Stimulated activated CD4-positive, alpha-beta T cell treated with anti-CD3 and anti-CD28 coated beads, Interleukin-2, amount 100 ng/mL, for 48 hours (primary cell): ENCODE measurements at regions not wholly inside any gene's neighbourhood (a gene's known extent, or its start where the extent isn't known, plus 50 kb on each side); places are given as distances from the start of the nearest gene placed in this dataset.
"Not testable (repeated sequence)": the region's sequence is repeated elsewhere in the genome, so short reads cannot be mapped to it uniquely, and the experiment has no call there.

Source experiments
- DNase-seq, 2 donors: peaks; one replicate each; pipeline ENCODE4 v3.0.0-alpha.2; 2020

- DNase-seq = no peak
Observed at GRCh38 chr5:57642698-57643097, 160.1 kb upstream of the ACTBL2 start.

DNA sequence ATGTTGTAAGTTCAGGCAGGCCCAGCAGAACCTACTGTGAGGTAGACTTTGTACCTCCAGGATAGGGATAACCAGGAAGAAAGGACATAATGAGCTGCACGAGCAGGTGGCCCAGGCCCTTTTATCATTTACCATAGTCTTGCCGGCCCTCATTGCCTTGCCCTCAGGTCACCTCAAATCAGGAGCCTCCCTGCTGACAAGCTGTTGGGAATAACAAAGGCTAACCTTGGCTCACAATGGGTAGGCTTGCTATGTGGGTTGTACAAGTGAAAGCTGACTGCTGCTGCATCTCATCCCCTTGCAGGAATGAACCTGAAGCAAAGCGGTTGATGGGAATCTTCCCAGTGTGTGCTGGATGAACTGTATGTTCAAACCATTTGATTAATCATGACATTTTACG lies 159.5 kb upstream of the ACTBL2 start:
- DNase-seq = no peak

DNA sequence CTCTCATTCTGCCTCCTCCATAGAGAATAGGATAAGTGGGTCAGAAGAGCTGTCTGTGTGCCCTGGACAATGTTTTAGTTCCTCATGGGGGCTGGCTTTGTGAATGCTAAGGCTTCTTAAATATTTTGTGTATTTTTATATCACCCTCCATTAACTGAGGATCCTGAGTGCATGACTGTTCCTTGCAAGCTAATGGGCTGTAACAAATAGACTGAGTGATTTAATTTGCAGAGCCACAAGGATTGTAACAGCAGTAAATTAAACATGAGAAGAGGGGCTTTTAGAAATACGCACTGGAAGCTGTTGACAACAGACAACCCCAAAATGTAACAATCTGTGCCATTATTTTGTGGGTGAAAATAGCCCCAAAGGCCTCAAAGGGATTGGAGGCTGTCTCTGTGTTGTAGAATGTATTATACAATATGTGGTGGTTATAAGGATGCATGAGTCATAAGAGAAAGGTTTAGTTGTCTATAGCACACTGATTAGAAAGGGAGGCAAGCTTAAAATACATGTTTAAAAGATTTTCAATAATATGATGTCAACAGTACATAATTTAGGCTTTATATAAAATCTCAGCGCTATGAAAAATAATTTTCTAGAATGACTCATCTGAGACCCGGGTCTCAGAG lies 152.7 kb upstream of the ACTBL2 start:
- no peak for DNase-seq

DNA sequence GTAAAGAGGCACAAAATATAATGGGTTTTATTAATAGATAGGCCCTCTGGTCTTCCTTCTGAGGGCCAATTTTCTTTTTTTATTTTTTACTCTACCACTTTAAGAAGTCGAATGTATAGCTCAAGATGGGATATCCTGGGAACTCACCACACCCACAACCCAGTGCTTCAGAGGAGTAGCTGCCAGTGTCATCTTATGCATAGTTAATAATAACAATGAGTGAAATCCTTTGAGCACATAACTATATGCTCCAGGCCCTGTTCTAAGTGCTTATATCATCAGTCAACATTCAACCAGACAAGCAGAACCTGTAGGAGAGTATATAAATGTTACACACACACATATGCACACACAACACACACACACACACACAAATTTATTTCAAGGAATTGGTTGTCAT lies 150.3 kb upstream of the ACTBL2 start:
- no peak for DNase-seq

DNA sequence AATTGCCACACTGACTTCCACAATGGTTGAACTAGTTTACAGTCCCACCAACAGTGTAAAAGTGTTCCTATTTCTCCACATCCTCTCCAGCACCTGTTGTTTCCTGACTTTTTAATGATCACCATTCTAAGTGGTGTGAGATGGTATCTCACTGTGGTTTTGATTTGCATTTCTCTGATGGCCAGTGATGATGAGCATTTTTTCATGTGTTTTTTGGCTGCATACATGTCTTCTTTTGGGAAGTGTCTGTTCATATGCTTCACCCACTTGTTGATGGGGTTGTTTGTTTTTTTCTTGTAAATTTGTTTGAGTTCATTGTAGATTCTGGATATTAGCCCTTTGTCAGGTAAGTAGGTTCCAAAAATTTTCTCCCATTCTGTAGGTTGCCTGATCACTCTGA lies 148.5 kb upstream of the ACTBL2 start:
- DNase-seq = not testable (repeated sequence)

- no peak for DNase-seq
Observed at GRCh38 chr5:57627661-57628060, 145.1 kb upstream of the ACTBL2 start.

- DNase-seq = no peak
Observed at GRCh38 chr5:57626703-57627102, 144.1 kb upstream of the ACTBL2 start.

DNA sequence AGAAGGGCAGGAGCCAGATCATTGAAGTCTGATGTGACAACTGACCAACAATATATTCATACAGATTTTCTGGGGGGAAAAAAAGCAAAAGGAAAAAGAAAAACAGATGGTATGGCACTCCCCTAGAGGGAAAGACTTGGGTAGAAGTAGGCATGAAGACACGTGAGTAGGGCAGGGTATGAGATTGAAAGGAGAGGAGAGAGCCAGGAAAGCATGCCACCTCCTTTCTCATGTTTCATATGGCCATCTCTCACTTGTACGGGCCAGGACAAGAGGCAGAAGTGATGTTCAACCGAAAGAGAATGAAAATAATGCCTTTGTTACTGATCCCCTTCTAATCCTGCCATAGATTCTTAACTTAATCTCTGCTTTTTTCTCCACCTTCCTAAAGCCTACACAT lies 139.0 kb upstream of the ACTBL2 start:
- DNase-seq = no peak

GRCh38 chr5:57618767-57619381 lies 136.3 kb upstream of the ACTBL2 start:
- no peak for DNase-seq

GRCh38 chr5:57613741-57614140 lies 131.1 kb upstream of the ACTBL2 start:
- no peak for DNase-seq

DNA sequence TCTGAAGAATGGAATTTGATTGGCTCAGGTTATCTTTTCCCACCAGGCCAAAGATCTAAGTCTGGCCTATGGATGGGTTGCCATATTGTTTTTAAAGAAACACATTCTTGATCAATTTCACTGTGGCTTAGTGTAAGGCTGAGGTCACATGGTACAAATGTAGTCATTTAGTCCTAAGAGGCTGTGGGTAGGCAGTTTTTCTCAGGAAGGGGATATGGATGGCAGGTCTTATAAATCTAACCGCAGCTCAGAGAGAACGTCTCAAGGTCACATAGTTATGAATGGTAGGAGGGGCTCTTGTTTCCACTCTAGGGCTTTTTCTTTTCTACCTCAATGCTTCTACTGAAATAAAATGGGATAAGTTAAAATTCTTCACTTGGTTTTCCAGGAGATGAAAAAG lies 128.6 kb upstream of the ACTBL2 start:
- DNase-seq = no peak

- no peak for DNase-seq
Observed at GRCh38 chr5:57608542-57608941, 125.9 kb upstream of the ACTBL2 start.

GRCh38 chr5:57601996-57602395 lies 119.4 kb upstream of the ACTBL2 start:
- no peak for DNase-seq

DNA sequence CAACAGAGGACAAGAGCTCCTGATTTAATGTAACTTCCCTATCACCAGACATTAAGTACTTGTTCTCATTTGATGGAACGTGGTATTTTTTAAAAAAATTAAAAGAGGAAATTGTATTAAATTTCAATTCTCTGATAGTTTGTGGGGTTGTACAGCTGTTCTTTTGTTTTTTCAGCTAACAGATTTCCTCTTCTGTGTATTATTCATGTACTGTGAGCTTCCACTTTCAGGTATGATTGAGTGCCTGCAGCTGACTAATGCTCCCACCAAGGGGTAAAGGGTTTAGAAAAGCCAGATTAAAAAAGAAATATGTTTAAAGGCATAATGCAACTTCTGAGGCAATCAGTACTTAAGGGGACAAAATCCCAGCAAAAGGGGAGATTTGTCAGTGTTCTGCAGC lies 117.7 kb upstream of the ACTBL2 start:
- no peak for DNase-seq

DNA sequence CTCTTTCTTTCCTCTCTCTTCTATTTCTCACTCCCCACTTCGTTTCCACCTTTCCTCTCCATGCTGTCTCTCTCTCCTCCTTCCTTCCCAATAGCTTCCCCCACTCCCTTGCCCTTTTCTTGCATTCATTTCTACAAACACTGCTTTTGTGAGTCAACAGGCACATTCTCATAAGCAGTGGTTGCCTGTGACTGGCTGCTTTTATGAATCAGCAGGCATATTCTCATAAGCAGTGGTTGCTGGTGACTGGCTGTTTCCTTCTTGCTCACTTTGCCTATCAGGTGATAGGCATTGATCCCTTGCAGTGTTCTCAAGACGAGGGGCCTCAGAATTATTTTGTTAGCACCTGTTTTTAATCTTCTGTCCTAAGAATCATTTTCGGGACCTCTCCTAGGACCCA lies 116.1 kb upstream of the ACTBL2 start:
- peak in 1 of 2 donors; percentile 6 for DNase-seq

- no peak for DNase-seq
Observed at GRCh38 chr5:57598097-57598496, 115.5 kb upstream of the ACTBL2 start.

DNA sequence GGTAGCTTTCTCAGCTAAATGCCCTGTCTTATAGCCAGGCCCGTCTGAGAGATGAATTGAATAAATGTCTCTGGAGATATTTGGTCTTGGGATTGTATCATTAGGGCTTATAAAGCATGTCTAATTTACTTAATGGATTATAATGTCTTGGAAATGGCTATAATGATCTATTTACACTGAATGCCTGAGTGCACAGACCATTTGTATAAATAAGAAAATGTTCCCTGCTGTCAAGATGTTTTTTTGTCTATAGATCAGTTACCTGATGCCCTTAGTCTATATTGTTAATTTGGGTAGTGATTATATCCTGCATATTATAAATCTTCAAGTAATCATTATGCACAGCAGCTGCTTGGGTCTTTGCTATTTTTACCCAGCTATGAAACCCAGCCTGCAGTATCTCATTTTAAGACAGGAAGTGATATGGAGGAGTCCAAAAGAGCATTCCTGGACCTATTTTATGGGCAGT lies 112.9 kb upstream of the ACTBL2 start:
- DNase-seq = no peak

- no peak for DNase-seq
Observed at GRCh38 chr5:57594436-57594835, 111.8 kb upstream of the ACTBL2 start.

DNA sequence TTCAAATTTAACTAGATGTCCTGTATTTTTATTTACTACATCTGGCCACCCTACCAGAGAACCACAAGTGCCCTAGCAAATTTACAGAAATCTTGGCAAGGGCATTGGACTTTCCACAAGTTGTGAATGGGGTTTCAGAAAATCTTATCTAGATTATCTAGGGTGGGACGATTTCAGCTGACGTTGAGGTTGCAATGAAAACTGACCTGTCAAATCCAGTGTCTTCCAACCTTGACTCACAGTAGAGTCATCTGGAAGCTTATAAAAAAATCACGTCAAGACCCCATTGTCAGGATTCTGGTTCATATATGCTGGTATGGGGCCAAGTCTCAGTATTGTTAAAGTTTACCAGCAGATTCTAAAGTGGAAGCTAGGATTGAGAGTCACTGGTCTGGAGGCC lies 109.6 kb upstream of the ACTBL2 start:
- DNase-seq = no peak

- DNase-seq = no peak
Observed at GRCh38 chr5:57586649-57587048, 104.0 kb upstream of the ACTBL2 start.

DNA sequence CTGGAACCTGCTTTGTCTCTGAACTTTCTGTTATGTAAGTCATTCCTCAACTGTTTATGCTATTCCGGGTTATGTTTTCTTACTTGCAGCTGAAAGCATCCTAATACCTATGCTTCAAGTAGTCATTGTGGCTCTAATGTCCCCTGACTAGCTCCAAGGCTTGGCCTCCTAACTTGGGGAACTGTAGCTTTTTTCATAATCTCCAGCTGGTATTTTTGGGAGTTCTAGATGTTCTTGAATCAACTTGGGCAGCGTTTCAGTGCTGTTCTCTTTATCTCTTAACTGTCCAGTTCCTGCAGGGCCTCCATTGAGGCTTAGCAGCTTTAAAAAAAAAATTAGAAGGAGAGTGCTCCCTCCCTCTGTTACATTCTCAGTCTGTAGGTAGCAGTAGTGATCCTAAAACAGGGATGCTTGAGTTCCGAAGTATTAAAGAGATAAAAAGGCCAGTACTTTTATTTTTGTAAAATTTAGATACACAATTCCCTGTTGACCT lies 100.0 kb upstream of the ACTBL2 start:
- no peak for DNase-seq

DNA sequence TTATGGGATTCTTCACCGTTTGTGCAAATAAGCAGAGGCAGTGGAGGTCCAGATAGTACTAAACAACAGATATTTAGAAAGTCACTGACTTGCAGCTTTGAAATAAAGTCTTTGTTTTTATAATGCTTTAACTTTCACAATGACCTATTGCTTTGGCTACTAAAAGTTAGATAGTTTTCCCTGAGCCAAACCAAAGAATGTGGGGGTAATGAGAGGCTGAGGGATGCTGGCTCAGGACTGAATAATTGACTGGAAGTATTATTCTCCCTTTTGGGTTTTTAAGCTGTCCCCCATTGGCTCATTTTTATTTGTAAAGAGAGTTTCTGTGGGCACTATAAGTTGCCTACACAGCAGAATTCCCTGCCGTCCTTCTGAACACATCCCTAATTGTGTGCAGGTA lies 99.2 kb upstream of the ACTBL2 start:
- DNase-seq = no peak

DNA sequence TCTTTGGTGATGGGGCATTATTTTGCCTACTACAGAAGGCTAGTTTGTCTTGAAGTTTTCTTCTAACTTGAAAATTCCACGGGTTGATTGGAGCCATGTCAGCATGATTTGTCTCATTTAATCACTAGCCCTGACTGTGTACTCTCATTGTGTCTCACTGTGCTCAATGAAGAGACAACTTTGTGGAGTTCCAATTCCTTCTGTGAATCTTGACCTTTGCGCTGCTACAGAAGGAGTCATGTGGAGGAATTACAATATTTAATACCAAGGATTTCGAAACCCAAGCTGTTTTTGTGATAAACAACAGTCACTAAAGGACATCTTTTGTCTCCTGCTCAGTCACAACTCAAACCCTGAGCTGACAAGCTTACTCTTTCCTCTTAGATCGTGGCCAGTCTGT lies 98.6 kb upstream of the ACTBL2 start:
- DNase-seq = no peak

- no peak for DNase-seq
Observed at GRCh38 chr5:57577432-57578175, 95.0 kb upstream of the ACTBL2 start.
